ENCODE measurements at regions not wholly inside any gene's neighbourhood (a gene's known extent, or its start where the extent isn't known, plus 50 kb on each side); places are given as distances from the start of the nearest gene placed in this dataset.

DNA sequence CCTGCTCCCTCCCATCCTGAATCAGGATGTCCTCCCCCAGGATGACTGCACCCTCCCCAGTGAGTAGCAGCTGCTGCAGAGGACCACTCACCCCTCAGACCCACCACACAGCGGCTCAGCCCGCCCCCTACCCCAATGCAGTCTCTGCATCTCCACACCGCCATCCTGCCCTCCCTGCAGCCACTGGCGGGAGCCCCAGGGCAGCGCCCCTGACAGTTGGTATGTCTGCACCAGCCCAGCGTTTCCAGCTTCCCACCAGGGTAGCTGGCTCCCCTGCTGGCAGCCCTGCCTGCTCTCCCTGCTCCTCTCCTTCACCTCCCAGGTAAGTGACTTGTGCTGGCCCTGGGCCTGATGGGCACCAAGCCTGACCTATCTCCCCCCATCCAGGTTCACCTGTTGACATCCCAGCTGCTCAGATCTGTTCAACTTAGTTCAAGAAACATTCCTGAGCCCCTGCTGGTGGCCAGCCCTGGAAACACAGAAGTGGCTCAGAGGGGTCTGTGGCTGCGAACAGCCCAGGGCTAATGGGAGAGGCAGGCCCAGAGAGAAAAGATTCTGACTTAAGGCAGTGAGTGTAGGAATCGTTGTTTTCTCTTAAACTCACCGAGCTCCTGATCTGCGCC is 117.7 kb upstream of the RAB6C start:
- FAIRE-seq (no peak), DNase-seq (ENCODE audit: low read depth, low spot score) (no peak)
- dilution Hi-C loops (cut with MboI; ENCODE audit: extremely low pct_ligation_motif_present, low sequenced_read_pairs) (no loop called here), intact Hi-C loops (cut with micrococcal nuclease) (no loop called here)
- TF ChIP-seq, protein P1, sequence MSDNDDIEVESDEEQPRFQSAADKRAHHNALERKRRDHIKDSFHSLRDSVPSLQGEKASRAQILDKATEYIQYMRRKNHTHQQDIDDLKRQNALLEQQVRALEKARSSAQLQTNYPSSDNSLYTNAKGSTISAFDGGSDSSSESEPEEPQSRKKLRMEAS (IDR thresholded peaks at IDR 0.05; ENCODE audit: insufficient read depth, insufficient read length) = no peak
- TF ChIP-seq EZH2 (IDR thresholded peaks at IDR 0.05; ENCODE audit: borderline replicate concordance, low read depth, low read length, severe bottlenecking) (no peak), MYC (IDR thresholded peaks at IDR 0.05; ENCODE audit: low read depth, low read length) (no peak), JUN (IDR thresholded peaks at IDR 0.05; ENCODE audit: borderline replicate concordance, insufficient read depth, insufficient read length, low read depth) (no peak), POLR2A (IDR thresholded peaks at IDR 0.05; ENCODE audit: low read depth, low read length) (no peak), GATA2 (IDR thresholded peaks at IDR 0.05; ENCODE audit: insufficient read depth, insufficient read length, low read depth, low read length) (no peak), POLR2AphosphoS5 (IDR thresholded peaks at IDR 0.05; ENCODE audit: insufficient read depth, low read depth, low read length) (no peak)
- TF ChIP-seq, protein P2, sequence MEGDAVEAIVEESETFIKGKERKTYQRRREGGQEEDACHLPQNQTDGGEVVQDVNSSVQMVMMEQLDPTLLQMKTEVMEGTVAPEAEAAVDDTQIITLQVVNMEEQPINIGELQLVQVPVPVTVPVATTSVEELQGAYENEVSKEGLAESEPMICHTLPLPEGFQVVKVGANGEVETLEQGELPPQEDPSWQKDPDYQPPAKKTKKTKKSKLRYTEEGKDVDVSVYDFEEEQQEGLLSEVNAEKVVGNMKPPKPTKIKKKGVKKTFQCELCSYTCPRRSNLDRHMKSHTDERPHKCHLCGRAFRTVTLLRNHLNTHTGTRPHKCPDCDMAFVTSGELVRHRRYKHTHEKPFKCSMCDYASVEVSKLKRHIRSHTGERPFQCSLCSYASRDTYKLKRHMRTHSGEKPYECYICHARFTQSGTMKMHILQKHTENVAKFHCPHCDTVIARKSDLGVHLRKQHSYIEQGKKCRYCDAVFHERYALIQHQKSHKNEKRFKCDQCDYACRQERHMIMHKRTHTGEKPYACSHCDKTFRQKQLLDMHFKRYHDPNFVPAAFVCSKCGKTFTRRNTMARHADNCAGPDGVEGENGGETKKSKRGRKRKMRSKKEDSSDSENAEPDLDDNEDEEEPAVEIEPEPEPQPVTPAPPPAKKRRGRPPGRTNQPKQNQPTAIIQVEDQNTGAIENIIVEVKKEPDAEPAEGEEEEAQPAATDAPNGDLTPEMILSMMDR (IDR thresholded peaks at IDR 0.05; ENCODE audit: extremely low read depth in 1 of 2, insufficient read depth in 1 of 2, low read depth in 1 of 2, low read length in 2 of 2) = no peak
- no peak overlapping the region for H3K4me2 ChIP-seq (ENCODE audit: insufficient read depth, low read length)
- H2AFZ ChIP-seq (ENCODE audit: low read depth, low read length) = no peak overlapping the region
- no peaks in the 10 kb centered on the region for H3K27me3 ChIP-seq (ENCODE audit: control insufficient read depth in 2 of 2, insufficient read depth in 2 of 2, low read length in 2 of 2)
- H3K9me1 ChIP-seq (replicated peaks; ENCODE audit: control insufficient read depth, extremely low read depth, insufficient read depth, low read length) = no peaks in the 10 kb centered on the region
- H3K9me3 ChIP-seq (replicated peaks; ENCODE audit: control insufficient read depth, insufficient read depth, low read length) = no peaks in the 10 kb centered on the region
- H3K36me3 ChIP-seq (ENCODE audit: control insufficient read depth in 2 of 2, extremely low read depth in 1 of 2, insufficient read depth in 2 of 2, low read length in 2 of 2) = no peaks in the 10 kb centered on the region
- H3K27ac ChIP-seq (ENCODE audit: insufficient read depth, low read depth, low read length) = no peak overlapping the region
- ChIA-PET CTCF (no interaction called here), POLR2A (no interaction called here)
- no peaks in the 10 kb centered on the region for H3K4me1 ChIP-seq (ENCODE audit: control insufficient read depth, extremely low read depth, insufficient read depth, low read length)
- BruUV-seq (replicated peaks) = no TSS peak
- H3K9ac ChIP-seq (replicated peaks; ENCODE audit: extremely low read depth, insufficient read depth, low read length) = no peak overlapping the region
- no peaks in the 10 kb centered on the region for H3K79me2 ChIP-seq (ENCODE audit: control insufficient read depth, insufficient read depth, low read length)
- H4K20me1 ChIP-seq (replicated peaks; ENCODE audit: control insufficient read depth, extremely low read depth, insufficient read depth, low read length) = no peaks in the 10 kb centered on the region
- H3K4me3 ChIP-seq (replicated peaks in 1 of 3; ENCODE audit: insufficient read depth in 1 of 3, low read depth in 1 of 3, low read length in 3 of 3) = no peak overlapping the region
